Fibroblast of pulmonary artery (primary cell): ENCODE measurements at regions not wholly inside any gene's neighbourhood (a gene's known extent, or its start where the extent isn't known, plus 50 kb on each side); places are given as distances from the start of the nearest gene placed in this dataset.

Experiments used
- DNase-seq: peaks from one replicate; pipeline ENCODE4 v3.0.0-alpha.2; 2010; ENCODE audit warnings: low read depth
- H3K4me3 ChIP-seq: replicated peaks from 2 replicates; pipeline ENCODE4 v1.5.1; 2011; ENCODE audit warnings: low read depth, mild to moderate bottlenecking, control low read depth, low read length, moderate library complexity
- CTCF ChIP-seq: IDR thresholded peaks from 2 replicates; pipeline ENCODE4 v1.5.1; 2011; ENCODE audit warnings: mild to moderate bottlenecking, control low read depth, low read length, inconsistent platforms; ENCODE audit errors: missing control alignments

DNA sequence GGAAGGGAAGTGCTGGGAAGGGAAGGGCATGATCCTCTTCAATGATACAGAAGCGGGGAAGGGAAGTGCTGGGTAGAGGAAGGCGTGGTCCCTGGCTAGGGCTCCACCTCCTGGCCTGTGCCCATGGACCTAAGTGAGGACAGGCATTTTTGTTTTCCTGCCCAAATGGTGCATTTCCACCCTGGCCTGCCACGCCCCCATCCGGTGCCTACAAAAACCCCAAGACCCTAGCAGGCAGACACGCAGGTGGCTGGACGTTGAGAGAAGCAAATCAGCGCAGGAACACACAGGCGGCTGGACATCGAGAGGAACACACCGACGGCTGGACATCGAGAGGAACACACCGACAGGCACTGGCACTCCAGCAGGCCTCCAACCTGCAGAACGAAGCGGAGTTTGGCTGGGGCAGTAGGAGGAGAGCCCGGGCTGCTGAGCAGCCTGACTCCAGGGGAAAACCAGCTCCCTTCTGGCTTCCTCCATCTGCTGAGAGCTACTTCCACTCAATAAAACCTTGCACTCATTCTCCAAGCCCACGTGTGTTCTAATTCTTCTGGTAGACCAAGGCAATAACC is 628.3 kb downstream of the BUD13 start:
- no peak for TF ChIP-seq CTCF

GRCh38 chr11:116138280-116138679 is 634.1 kb upstream of the CADM1 start:
- no peak for TF ChIP-seq CTCF
- no peak for DNase-seq
- no peak overlapping the region for H3K4me3 ChIP-seq

More for the DNA sequence above, 628.3 kb downstream of the BUD13 start:
- H3K4me3 ChIP-seq, result no peak overlapping the region
- no peak for DNase-seq

DNA sequence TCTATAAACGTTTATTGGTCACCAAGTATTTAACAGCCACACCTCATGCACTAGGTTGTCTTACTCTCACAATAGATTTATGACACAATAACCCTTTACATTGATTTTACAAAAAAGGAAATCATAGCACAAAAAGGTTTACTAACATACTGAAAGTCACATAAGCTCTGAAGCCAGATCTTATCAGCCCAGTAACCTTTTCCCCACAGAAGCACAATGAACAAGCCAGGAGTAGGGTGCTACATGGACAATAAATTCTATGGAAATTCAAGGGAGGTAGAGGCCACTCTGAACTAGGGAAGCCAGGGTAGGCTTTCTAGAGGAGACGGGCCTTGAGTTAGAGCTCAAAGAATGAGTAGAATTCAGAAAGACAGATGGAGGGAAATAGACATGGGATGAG is 633.5 kb upstream of the CADM1 start:
- DNase-seq, result no peak
- TF ChIP-seq CTCF, result no peak
- H3K4me3 ChIP-seq, result no peak overlapping the region

- no peak for TF ChIP-seq CTCF
- H3K4me3 ChIP-seq, result no peak overlapping the region
- DNase-seq, result no peak
Observed at GRCh38 chr11:116136987-116137674, 632.9 kb upstream of the CADM1 start.

DNA sequence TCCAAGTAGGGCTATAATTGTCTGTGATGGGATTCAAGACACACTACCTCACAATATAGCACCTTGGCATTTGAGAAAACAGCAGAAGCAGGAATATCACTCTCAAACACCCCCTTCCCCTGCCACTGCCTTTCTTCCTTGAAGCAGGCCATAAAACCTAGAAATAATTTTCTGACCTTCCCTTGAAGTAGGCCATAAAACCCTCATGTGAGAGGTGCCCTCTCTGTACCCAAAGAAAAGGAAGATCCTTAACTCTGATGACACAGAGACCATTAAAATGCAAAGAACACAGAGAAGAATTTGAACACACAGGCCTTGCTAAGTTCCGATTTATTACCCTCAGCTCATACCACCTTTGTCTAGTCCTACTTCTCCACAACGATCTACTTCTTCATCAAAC is 631.7 kb upstream of the CADM1 start:
- no peak for DNase-seq
- no peak for TF ChIP-seq CTCF
- no peak overlapping the region for H3K4me3 ChIP-seq

- no peak overlapping the region for H3K4me3 ChIP-seq
- no peak for TF ChIP-seq CTCF
- no peak for DNase-seq
Observed at GRCh38 chr11:116134450-116134849, 630.2 kb upstream of the CADM1 start.
